DND-41 (cell line): ENCODE measurements at regions not wholly inside any gene's neighbourhood (a gene's known extent, or its start where the extent isn't known, plus 50 kb on each side); places are given as distances from the start of the nearest gene placed in this dataset.

Source experiments
- EZH2 ChIP-seq: IDR thresholded peaks from 3 replicates; pipeline ENCODE4 v1.6.1; 2012; ENCODE audit warnings: borderline replicate concordance, low read depth, mild to moderate bottlenecking, moderate library complexity, low read length, inconsistent platforms; ENCODE audit not compliant: severe bottlenecking
- TF ChIP-seq, protein P1 (sequence below): IDR thresholded peaks from 2 replicates; pipeline ENCODE4 v1.5.1; 2012; ENCODE audit warnings: borderline replicate concordance, low read length, moderate library complexity, mild to moderate bottlenecking; ENCODE audit not compliant: poor library complexity, severe bottlenecking; ENCODE audit errors: extremely low read depth

GRCh38 chr6:149153693-149154092 lies 163.8 kb upstream of the TAB2 start:
- TF ChIP-seq EZH2 = no peak
- TF ChIP-seq, protein P1, sequence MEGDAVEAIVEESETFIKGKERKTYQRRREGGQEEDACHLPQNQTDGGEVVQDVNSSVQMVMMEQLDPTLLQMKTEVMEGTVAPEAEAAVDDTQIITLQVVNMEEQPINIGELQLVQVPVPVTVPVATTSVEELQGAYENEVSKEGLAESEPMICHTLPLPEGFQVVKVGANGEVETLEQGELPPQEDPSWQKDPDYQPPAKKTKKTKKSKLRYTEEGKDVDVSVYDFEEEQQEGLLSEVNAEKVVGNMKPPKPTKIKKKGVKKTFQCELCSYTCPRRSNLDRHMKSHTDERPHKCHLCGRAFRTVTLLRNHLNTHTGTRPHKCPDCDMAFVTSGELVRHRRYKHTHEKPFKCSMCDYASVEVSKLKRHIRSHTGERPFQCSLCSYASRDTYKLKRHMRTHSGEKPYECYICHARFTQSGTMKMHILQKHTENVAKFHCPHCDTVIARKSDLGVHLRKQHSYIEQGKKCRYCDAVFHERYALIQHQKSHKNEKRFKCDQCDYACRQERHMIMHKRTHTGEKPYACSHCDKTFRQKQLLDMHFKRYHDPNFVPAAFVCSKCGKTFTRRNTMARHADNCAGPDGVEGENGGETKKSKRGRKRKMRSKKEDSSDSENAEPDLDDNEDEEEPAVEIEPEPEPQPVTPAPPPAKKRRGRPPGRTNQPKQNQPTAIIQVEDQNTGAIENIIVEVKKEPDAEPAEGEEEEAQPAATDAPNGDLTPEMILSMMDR = no peak
